ENCODE measurements at regions not wholly inside any gene's neighbourhood (a gene's known extent, or its start where the extent isn't known, plus 50 kb on each side); places are given as distances from the start of the nearest gene placed in this dataset.
A peak's percentile ranks its signal among the peaks of the same experiment; 100 is the strongest.

DNA sequence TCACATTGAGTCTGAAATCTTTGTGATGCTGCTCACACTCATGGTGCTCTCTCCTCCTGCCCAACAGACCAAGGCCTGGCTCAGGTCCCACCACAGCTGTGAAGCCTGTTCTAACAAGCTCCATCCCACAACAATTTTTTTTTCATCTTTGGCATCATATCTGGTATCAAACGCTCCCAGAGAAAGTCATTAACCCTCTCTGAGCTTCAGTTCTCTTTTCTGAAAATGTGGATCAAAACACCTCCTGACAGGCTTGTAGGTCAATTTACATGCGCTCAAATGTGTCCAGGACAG, 224.4 kb downstream of the LACC1 start:
- Histone ChIP-seq H3K4me1 (ENCODE audit: control insufficient read depth, insufficient read depth, low read length) (peaks cover 23% of the 10 kb centered on the region), H3K36me3 (ENCODE audit: control insufficient read depth, insufficient read depth, low read length) (no peaks in the 10 kb centered on the region), H3K4me3 (ENCODE audit: low read length) (no peak overlapping the region), H3K9me3 (replicated peaks; ENCODE audit: control insufficient read depth, low read depth, low read length) (peaks cover 4% of the 10 kb centered on the region), H3K27me3 (ENCODE audit: control insufficient read depth, insufficient read depth, low read length) (no peaks in the 10 kb centered on the region), H3K27ac (ENCODE audit: low read length) (no peak overlapping the region)
- WGBS (ENCODE audit: insufficient coverage), result 13% methylated on average over 1 of the region's 2 CpGs
- peak; percentile 83 for DNase-seq

DNA sequence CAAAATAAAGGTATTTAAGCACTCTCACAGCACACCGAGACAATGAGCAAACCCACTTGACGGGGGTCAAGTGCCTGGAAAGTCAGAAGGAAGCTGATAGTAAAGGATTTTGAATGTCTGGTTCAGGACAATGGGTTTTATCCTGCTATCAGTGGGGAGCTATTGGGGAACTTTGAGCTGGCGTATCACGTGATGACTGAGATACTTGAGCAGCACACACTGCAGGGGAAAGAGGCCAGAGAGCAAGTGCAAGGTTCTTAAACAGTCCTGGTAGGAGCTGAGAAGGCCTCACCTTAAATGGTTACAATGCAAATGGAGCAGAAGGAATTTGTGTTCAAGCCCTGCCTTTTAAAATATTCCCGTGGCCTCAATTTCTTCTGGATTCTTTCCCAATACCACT, 225.3 kb downstream of the LACC1 start:
- Histone ChIP-seq H3K27me3 (ENCODE audit: control insufficient read depth, insufficient read depth, low read length) (no peaks in the 10 kb centered on the region), H3K36me3 (ENCODE audit: control insufficient read depth, insufficient read depth, low read length) (no peaks in the 10 kb centered on the region), H3K4me1 (ENCODE audit: control insufficient read depth, insufficient read depth, low read length) (peaks cover 23% of the 10 kb centered on the region), H3K27ac (ENCODE audit: low read length) (no peak overlapping the region), H3K9me3 (replicated peaks; ENCODE audit: control insufficient read depth, low read depth, low read length) (peaks cover 4% of the 10 kb centered on the region), H3K4me3 (ENCODE audit: low read length) (no peak overlapping the region)
- no peak for DNase-seq
- WGBS (ENCODE audit: insufficient coverage), result 88% methylated on average over 4 of the region's 5 CpGs

DNA sequence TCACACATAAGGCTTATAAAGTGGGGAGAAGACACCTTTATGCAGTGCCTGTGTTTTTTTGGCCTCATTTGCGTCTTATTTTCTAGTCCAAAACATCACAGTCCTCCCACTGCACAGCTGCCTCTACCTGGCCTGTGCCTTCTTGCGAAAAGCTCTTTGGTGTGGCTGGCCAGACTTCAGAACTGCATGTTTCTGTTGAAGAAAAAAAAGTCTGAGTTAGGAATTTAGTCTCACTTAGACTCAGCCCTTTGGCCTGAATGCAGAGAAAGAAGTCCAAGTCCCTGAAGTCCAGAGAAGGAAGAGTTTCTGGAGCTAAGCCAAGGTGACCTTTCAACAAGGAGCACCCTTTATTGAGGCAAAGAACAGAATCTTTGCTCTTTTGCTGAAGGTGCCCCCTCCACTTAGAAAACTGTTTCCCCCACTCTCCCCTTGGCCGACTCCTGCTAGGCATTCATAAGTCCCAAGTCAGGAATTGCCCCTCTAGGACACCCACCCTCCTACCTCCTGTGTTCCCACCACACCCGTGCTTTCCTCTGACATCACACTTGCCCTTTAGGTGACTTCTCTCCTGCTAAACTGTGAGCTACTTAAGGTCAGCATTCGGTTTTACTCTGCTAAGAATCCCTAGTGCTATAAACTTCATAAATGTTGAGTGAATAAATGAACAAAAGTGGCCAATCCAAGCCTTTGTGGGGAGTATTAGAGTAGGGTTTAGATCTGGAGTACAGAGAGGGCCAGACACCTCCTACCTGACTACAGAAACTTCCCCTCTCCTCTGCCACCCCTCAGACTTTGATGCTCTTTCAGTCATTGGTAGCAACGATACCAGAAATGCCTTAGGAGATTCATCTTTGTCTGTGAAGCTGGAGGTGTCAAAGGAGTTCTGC, 226.8 kb downstream of the LACC1 start:
- Histone ChIP-seq H3K9me3 (replicated peaks; ENCODE audit: control insufficient read depth, low read depth, low read length) (no peaks in the 10 kb centered on the region), H3K27me3 (ENCODE audit: control insufficient read depth, insufficient read depth, low read length) (no peaks in the 10 kb centered on the region), H3K27ac (ENCODE audit: low read length) (no peak overlapping the region), H3K4me1 (ENCODE audit: control insufficient read depth, insufficient read depth, low read length) (peaks cover 23% of the 10 kb centered on the region), H3K36me3 (ENCODE audit: control insufficient read depth, insufficient read depth, low read length) (no peaks in the 10 kb centered on the region), H3K4me3 (ENCODE audit: low read length) (no peak overlapping the region)
- WGBS (ENCODE audit: insufficient coverage), result 33% methylated on average over 2 of the region's 6 CpGs
- DNase-seq, result peak; percentile 65

DNA sequence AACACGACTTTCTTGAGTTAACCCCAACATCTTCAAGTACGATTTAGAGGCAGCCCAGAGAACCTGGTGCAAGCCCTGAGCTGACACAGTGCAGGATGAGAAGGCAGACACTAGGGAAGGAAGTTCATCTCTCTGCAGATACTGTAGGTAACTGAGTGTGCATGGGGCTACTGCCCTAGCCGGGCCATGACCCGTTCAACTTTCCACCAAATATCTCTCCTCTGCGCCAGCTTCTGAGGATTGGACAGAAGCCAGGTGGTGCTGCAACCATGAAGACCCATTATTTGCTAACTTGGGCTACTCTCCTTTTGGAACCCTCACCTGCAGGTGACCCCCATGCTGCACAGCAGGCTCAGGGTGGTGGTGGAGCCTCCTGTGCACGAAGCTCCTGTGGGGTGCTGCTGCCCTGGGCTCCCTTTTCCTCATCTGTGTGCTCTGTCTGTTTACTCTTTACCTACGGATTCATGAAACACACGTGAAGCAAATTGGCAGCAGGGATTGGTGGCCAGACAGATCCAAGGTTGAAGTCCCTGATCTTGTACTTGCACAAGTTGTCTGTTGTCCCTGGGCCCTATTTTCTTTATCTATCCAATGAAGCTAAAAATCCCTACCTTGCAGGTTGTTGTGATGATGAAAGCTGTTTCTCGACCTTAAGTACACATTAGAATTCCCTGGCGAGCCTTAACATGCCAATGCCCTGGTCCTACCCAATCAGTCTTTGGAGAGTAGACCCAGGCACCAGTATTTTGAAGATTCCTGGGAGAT, 227.8 kb downstream of the LACC1 start:
- Histone ChIP-seq H3K4me1 (ENCODE audit: control insufficient read depth, insufficient read depth, low read length) (peaks cover 23% of the 10 kb centered on the region), H3K27me3 (ENCODE audit: control insufficient read depth, insufficient read depth, low read length) (no peaks in the 10 kb centered on the region), H3K4me3 (ENCODE audit: low read length) (no peak overlapping the region), H3K27ac (ENCODE audit: low read length) (no peak overlapping the region), H3K9me3 (replicated peaks; ENCODE audit: control insufficient read depth, low read depth, low read length) (no peaks in the 10 kb centered on the region), H3K36me3 (ENCODE audit: control insufficient read depth, insufficient read depth, low read length) (no peaks in the 10 kb centered on the region)
- no peak for DNase-seq
- 69% methylated on average over 6 of the region's 10 CpGs for WGBS (ENCODE audit: insufficient coverage)

DNA sequence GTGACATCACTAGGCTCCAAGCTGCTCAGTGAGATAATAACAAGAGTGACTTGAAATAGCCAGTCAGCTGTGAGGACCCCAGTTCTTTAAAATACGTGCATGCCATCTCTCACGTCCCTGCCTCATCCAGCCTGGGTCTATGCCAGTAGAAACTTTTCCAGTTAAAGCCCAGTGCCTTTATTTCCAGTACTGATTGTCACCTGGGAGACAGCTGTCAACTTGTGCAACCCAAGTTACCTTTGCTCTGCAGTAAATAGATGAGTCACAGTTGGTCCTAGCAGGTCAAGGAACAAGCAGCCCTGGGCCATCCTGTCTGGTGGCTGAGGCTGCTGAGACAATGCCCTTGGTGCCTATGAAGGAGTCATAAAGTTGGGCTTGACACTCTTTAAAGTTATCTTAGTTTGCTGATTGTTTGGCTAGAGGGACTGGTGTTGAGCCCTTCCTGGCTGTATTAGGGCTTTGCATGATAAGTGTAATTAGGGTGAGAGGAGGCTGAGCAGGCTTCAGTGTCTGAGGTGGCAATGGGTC, 228.7 kb downstream of the LACC1 start:
- H3K27ac ChIP-seq (ENCODE audit: low read length), result no peak overlapping the region
- no peak overlapping the region for H3K4me3 ChIP-seq (ENCODE audit: low read length)
- H3K27me3 ChIP-seq (ENCODE audit: control insufficient read depth, insufficient read depth, low read length), result no peaks in the 10 kb centered on the region
- 60% methylated on average over 1 of the region's 2 CpGs for WGBS (ENCODE audit: insufficient coverage)
- H3K36me3 ChIP-seq (ENCODE audit: control insufficient read depth, insufficient read depth, low read length), result no peaks in the 10 kb centered on the region
- DNase-seq, result no peak
- no peaks in the 10 kb centered on the region for H3K9me3 ChIP-seq (replicated peaks; ENCODE audit: control insufficient read depth, low read depth, low read length)
- peaks cover 23% of the 10 kb centered on the region for H3K4me1 ChIP-seq (ENCODE audit: control insufficient read depth, insufficient read depth, low read length)

GRCh38 chr13:44110091-44110621, 230.5 kb downstream of the LACC1 start:
- Histone ChIP-seq H3K36me3 (ENCODE audit: control insufficient read depth, insufficient read depth, low read length) (no peaks in the 10 kb centered on the region), H3K4me3 (ENCODE audit: low read length) (no peak overlapping the region), H3K9me3 (replicated peaks; ENCODE audit: control insufficient read depth, low read depth, low read length) (no peaks in the 10 kb centered on the region), H3K4me1 (ENCODE audit: control insufficient read depth, insufficient read depth, low read length) (peaks cover 12% of the 10 kb centered on the region), H3K27me3 (ENCODE audit: control insufficient read depth, insufficient read depth, low read length) (no peaks in the 10 kb centered on the region), H3K27ac (ENCODE audit: low read length) (no peak overlapping the region)
- WGBS (ENCODE audit: insufficient coverage), result 79% methylated on average over 6 of the region's 7 CpGs
- DNase-seq, result no peak

DNA sequence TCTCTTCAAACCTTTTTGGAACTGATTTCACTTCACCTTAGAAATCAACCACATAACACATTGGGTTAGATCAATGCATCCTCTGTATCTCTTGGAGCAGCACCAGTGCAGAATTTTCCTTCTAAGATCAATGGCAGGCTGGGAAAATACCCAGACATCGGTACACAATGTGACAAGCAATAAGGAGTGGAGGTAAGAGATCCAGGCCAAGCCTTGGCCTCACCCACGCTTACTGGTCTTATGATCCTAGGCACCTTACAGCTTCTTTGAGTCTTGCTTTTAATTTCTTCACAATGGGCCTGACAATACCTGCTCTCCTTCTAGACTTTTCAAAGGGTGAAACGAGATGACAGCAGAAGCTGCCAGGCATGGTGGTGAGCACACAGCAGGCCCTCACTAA, 232.0 kb downstream of the LACC1 start:
- peaks cover 10% of the 10 kb centered on the region for H3K4me1 ChIP-seq (ENCODE audit: control insufficient read depth, insufficient read depth, low read length)
- H3K27me3 ChIP-seq (ENCODE audit: control insufficient read depth, insufficient read depth, low read length), result no peaks in the 10 kb centered on the region
- no peak for DNase-seq
- 49% methylated on average over 2 of the region's 3 CpGs for WGBS (ENCODE audit: insufficient coverage)
- no peak overlapping the region for H3K4me3 ChIP-seq (ENCODE audit: low read length)
- H3K36me3 ChIP-seq (ENCODE audit: control insufficient read depth, insufficient read depth, low read length), result no peaks in the 10 kb centered on the region
- H3K27ac ChIP-seq (ENCODE audit: low read length), result no peak overlapping the region
- no peaks in the 10 kb centered on the region for H3K9me3 ChIP-seq (replicated peaks; ENCODE audit: control insufficient read depth, low read depth, low read length)

- Histone ChIP-seq H3K9me3 (replicated peaks; ENCODE audit: control insufficient read depth, low read depth, low read length) (no peaks in the 10 kb centered on the region), H3K27me3 (ENCODE audit: control insufficient read depth, insufficient read depth, low read length) (no peaks in the 10 kb centered on the region), H3K27ac (ENCODE audit: low read length) (no peak overlapping the region), H3K36me3 (ENCODE audit: control insufficient read depth, insufficient read depth, low read length) (no peaks in the 10 kb centered on the region), H3K4me3 (ENCODE audit: low read length) (no peak overlapping the region), H3K4me1 (ENCODE audit: control insufficient read depth, insufficient read depth, low read length) (peaks cover 15% of the 10 kb centered on the region)
- no CpG with 5 or more reads among the region's 6 CpGs for WGBS (ENCODE audit: insufficient coverage)
- DNase-seq, result no peak
These were observed 233.1 kb downstream of the LACC1 start for GRCh38 chr13:44112700-44113329.

DNA sequence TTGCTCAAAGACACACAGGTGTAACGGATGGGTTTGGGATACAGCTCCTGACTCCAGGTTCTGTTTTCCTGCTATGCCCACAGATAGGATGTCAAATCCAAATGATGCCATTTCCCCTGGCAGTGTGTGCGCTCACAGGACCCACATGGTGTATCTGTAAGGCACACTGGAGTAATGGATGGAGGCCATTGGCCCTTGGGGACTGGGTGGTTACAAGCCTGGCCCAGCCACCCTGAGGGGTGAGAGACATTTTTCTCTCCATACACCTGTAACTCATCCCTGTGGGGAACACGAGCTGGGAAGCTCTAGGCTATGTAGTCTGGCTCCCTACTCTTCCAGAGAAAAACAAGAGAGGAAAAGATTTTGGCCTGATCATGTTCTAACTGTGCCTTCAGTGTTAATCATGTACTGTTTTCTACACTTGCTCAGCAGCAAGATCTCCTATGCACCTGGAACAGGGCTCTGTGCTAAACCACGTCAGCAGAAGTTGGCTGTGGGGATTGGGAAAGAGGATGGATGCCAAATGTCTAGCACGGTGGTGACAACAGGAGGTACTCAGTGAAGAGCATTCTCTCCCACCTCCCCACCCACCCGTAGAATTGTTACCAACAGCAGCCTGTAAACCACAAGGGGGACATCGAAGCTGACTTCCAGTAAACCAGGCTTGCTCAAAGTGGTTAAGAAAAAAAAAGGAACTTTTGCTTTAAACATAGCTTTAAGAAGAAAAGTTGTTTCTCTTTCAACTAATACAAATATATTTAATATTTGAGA, 237.0 kb downstream of the LACC1 start:
- peak overlapping the region; percentile 57 for H3K27ac ChIP-seq (ENCODE audit: low read length)
- H3K4me3 ChIP-seq (ENCODE audit: low read length), result no peak overlapping the region
- no peaks in the 10 kb centered on the region for H3K9me3 ChIP-seq (replicated peaks; ENCODE audit: control insufficient read depth, low read depth, low read length)
- WGBS (ENCODE audit: insufficient coverage), result 83% methylated on average over 1 of the region's 7 CpGs
- peaks cover 15% of the 10 kb centered on the region for H3K4me1 ChIP-seq (ENCODE audit: control insufficient read depth, insufficient read depth, low read length)
- H3K36me3 ChIP-seq (ENCODE audit: control insufficient read depth, insufficient read depth, low read length), result no peaks in the 10 kb centered on the region
- no peaks in the 10 kb centered on the region for H3K27me3 ChIP-seq (ENCODE audit: control insufficient read depth, insufficient read depth, low read length)
- peak; percentile 53 for DNase-seq
